ENCODE measurements at regions not wholly inside any gene's neighbourhood (a gene's known extent, or its start where the extent isn't known, plus 50 kb on each side); places are given as distances from the start of the nearest gene placed in this dataset.

- TF ChIP-seq CTCF (conservative IDR thresholded peaks at IDR 0.05; ENCODE audit: low read depth, low read length), result no peak
- H3K4me3 ChIP-seq (ENCODE audit: low read depth, low read length), result no peak overlapping the region
- no peak for DNase-seq (ENCODE audit: low read depth)
Observed at GRCh38 chr15:93190238-93190637, 101.2 kb upstream of the RGMA start.

GRCh38 chr15:93189561-93189960 is 100.5 kb upstream of the RGMA start:
- H3K4me3 ChIP-seq (ENCODE audit: low read depth, low read length), result no peak overlapping the region
- no peak for TF ChIP-seq CTCF (conservative IDR thresholded peaks at IDR 0.05; ENCODE audit: low read depth, low read length)

GRCh38 chr15:93188236-93188635 is 99.2 kb upstream of the RGMA start:
- DNase-seq (ENCODE audit: low read depth), result no peak
- no peak for TF ChIP-seq CTCF (conservative IDR thresholded peaks at IDR 0.05; ENCODE audit: low read depth, low read length)
- H3K4me3 ChIP-seq (ENCODE audit: low read depth, low read length), result no peak overlapping the region

More at GRCh38 chr15:93189561-93189960, 100.5 kb upstream of the RGMA start:
- no peak for DNase-seq (ENCODE audit: low read depth)

DNA sequence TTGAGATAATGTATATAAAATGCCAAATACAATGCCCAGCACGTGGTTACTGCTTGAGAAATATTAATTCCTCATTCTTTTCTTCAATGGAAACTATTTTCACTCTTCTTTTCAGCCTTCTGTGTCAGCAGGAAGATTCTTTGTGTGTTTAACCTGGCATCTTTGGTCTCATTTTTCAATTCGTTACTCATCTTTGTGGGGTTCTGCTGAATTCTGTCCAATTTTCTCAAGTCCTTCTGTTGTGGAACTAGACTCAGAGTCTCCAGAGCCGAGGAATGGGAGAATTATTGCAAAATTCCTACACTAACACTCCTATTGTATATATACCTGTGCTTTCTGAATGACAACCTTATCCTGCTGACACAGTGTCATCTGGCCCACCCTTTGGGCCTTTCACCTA is 96.8 kb upstream of the RGMA start:
- TF ChIP-seq CTCF (conservative IDR thresholded peaks at IDR 0.05; ENCODE audit: low read depth, low read length), result no peak
- no peak for DNase-seq (ENCODE audit: low read depth)
- H3K4me3 ChIP-seq (ENCODE audit: low read depth, low read length), result no peak overlapping the region

- DNase-seq (ENCODE audit: low read depth), result no peak
- TF ChIP-seq CTCF (conservative IDR thresholded peaks at IDR 0.05; ENCODE audit: low read depth, low read length), result no peak
- H3K4me3 ChIP-seq (ENCODE audit: low read depth, low read length), result no peak overlapping the region
Observed at GRCh38 chr15:93182703-93183205, 93.7 kb upstream of the RGMA start.

GRCh38 chr15:93180656-93181055 is 91.6 kb upstream of the RGMA start:
- H3K4me3 ChIP-seq (ENCODE audit: low read depth, low read length), result no peak overlapping the region
- TF ChIP-seq CTCF (conservative IDR thresholded peaks at IDR 0.05; ENCODE audit: low read depth, low read length), result no peak
- DNase-seq (ENCODE audit: low read depth), result no peak

GRCh38 chr15:93180128-93180527 is 91.1 kb upstream of the RGMA start:
- no peak overlapping the region for H3K4me3 ChIP-seq (ENCODE audit: low read depth, low read length)
- DNase-seq (ENCODE audit: low read depth), result no peak
- no peak for TF ChIP-seq CTCF (conservative IDR thresholded peaks at IDR 0.05; ENCODE audit: low read depth, low read length)

Measured in epithelial cell of proximal tubule (primary cell).